Hepatocyte (in vitro differentiated cells): ENCODE measurements at regions not wholly inside any gene's neighbourhood (a gene's known extent, or its start where the extent isn't known, plus 50 kb on each side); places are given as distances from the start of the nearest gene placed in this dataset.

Experiments
- DNase-seq: peaks from one replicate; pipeline ENCODE4 v3.0.0-alpha.2; 2016; ENCODE audit warnings: low spot score
- H2AFZ ChIP-seq: fragments of 200-600 bp; sonication (generic); 2 replicates; pipeline ENCODE4 v1.6.0; 2016; ENCODE audit warnings: antibody characterized with exemption, mild to moderate bottlenecking
- H3K27ac ChIP-seq: fragments of 200-600 bp; sonication (generic); 2 replicates; pipeline ENCODE4 v1.5.1; 2016; ENCODE audit warnings: mild to moderate bottlenecking
- H3K27me3 ChIP-seq: fragments of 200-600 bp; sonication (generic); 2 replicates; pipeline ENCODE4 v1.6.1; 2016
- H3K36me3 ChIP-seq: fragments of 200-600 bp; sonication (generic); replicated peaks from 2 replicates; pipeline ENCODE4 v1.5.1; 2016; ENCODE audit warnings: low read depth; ENCODE audit not compliant: insufficient read depth
- H3K4me1 ChIP-seq: fragments of 200-600 bp; sonication (generic); 2 replicates; pipeline ENCODE4 v1.5.1; 2016; ENCODE audit warnings: mild to moderate bottlenecking, moderate library complexity; ENCODE audit not compliant: insufficient read depth
- H3K4me2 ChIP-seq: fragments of 200-600 bp; sonication (generic); 2 replicates; pipeline ENCODE4 v1.6.0; 2016
- H3K4me3 ChIP-seq: fragments of 200-600 bp; sonication (generic); 2 replicates; pipeline ENCODE4 v1.5.1; 2016; ENCODE audit warnings: mild to moderate bottlenecking
- H3K79me2 ChIP-seq: fragments of 200-600 bp; sonication (generic); 2 replicates; pipeline ENCODE4 v1.6.0; 2017; ENCODE audit warnings: mild to moderate bottlenecking
- H3K9me2 ChIP-seq: fragments of 200-600 bp; sonication (generic); replicated peaks from 2 replicates; pipeline ENCODE4 v1.6.0; 2017; ENCODE audit warnings: mild to moderate bottlenecking; ENCODE audit not compliant: insufficient read depth
- H3K9me3 ChIP-seq: fragments of 200-600 bp; sonication (generic); 2 replicates; pipeline ENCODE4 v1.5.1; 2016; ENCODE audit warnings: low read depth, mild to moderate bottlenecking
- H4K20me1 ChIP-seq: fragments of 200-600 bp; sonication (generic); 2 replicates; pipeline ENCODE4 v1.6.0; 2016; ENCODE audit warnings: mild to moderate bottlenecking; ENCODE audit not compliant: insufficient read depth, poor library complexity, severe bottlenecking
- EZH2 ChIP-seq: fragments of 200-600 bp; sonication (generic); IDR thresholded peaks from 2 replicates; pipeline ENCODE4 v1.6.1; 2016; ENCODE audit warnings: antibody characterized with exemption, mild to moderate bottlenecking, borderline replicate concordance
- EZH2phosphoT487 ChIP-seq: fragments of 200-600 bp; sonication (generic); IDR thresholded peaks from one replicate; pipeline ENCODE4 v1.6.1; 2018; ENCODE audit warnings: antibody characterized with exemption, mild to moderate bottlenecking, low read depth, moderate library complexity; ENCODE audit not compliant: unreplicated experiment, severe bottlenecking
- WGBS: methylation state at CpG from one replicate; pipeline ENCODE4 v1.1.6; 2016; ENCODE audit warnings: low lambda C conversion rate; ENCODE audit errors: missing lambda C conversion rate; 5-methylcytosine and 5-hydroxymethylcytosine counted together
- TF ChIP-seq, protein P1 (sequence below): fragments of 200-600 bp; sonication (generic); IDR thresholded peaks from 2 replicates; pipeline ENCODE4 v1.5.1; 2016; ENCODE audit warnings: antibody characterized with exemption, mild to moderate bottlenecking; ENCODE audit not compliant: poor library complexity

- Histone ChIP-seq H3K27ac (no peak overlapping the region), H3K4me1 (no peaks in the 10 kb centered on the region), H3K79me2 (no peaks in the 10 kb centered on the region), H2AFZ (no peak overlapping the region), H3K4me3 (no peak overlapping the region), H3K9me3 (no peaks in the 10 kb centered on the region), H3K27me3 (no peaks in the 10 kb centered on the region), H3K4me2 (no peak overlapping the region), H3K9me2 (no peaks in the 10 kb centered on the region), H3K36me3 (no peaks in the 10 kb centered on the region), H4K20me1 (no peaks in the 10 kb centered on the region)
- DNase-seq, result no peak
- 82% methylated on average over 8 of the region's 8 CpGs for WGBS
- TF ChIP-seq EZH2phosphoT487 (no peak), EZH2 (no peak)
- TF ChIP-seq, protein P1, sequence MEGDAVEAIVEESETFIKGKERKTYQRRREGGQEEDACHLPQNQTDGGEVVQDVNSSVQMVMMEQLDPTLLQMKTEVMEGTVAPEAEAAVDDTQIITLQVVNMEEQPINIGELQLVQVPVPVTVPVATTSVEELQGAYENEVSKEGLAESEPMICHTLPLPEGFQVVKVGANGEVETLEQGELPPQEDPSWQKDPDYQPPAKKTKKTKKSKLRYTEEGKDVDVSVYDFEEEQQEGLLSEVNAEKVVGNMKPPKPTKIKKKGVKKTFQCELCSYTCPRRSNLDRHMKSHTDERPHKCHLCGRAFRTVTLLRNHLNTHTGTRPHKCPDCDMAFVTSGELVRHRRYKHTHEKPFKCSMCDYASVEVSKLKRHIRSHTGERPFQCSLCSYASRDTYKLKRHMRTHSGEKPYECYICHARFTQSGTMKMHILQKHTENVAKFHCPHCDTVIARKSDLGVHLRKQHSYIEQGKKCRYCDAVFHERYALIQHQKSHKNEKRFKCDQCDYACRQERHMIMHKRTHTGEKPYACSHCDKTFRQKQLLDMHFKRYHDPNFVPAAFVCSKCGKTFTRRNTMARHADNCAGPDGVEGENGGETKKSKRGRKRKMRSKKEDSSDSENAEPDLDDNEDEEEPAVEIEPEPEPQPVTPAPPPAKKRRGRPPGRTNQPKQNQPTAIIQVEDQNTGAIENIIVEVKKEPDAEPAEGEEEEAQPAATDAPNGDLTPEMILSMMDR, result no peak
Observed at GRCh38 chr7:54701982-54702381, 57.0 kb downstream of the SEC61G start.

DNA sequence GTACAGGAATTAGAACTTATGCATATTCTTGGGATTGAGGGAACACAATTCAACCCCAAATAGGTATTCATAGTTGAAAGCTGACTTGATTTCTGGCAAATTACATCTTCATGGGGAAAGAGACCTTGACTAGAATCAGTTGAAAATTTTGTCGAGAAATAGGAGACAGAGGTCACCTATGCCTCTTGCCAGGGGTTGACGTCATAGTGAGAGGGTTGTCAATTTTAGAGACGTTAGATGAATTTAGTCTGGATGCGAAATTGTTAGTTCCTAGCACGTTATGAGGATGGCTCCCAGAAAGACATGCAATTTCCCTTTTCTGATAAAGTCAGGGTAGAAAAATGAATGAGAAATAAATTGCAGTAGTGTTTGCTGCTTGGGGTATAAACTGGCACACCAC lies 59.3 kb downstream of the SEC61G start:
- H3K4me1 ChIP-seq, result no peaks in the 10 kb centered on the region
- H3K79me2 ChIP-seq, result no peaks in the 10 kb centered on the region
- H3K36me3 ChIP-seq, result no peaks in the 10 kb centered on the region
- H3K27ac ChIP-seq, result no peak overlapping the region
- H2AFZ ChIP-seq, result no peak overlapping the region
- no peaks in the 10 kb centered on the region for H3K27me3 ChIP-seq
- no peak for DNase-seq
- TF ChIP-seq, protein P1, result no peak
- TF ChIP-seq EZH2phosphoT487 (no peak), EZH2 (no peak)
- H3K9me3 ChIP-seq, result no peaks in the 10 kb centered on the region
- no peaks in the 10 kb centered on the region for H3K9me2 ChIP-seq
- H3K4me2 ChIP-seq, result no peak overlapping the region
- WGBS, result 54% methylated on average over 5 of the region's 5 CpGs
- no peak overlapping the region for H3K4me3 ChIP-seq
- no peaks in the 10 kb centered on the region for H4K20me1 ChIP-seq

DNA sequence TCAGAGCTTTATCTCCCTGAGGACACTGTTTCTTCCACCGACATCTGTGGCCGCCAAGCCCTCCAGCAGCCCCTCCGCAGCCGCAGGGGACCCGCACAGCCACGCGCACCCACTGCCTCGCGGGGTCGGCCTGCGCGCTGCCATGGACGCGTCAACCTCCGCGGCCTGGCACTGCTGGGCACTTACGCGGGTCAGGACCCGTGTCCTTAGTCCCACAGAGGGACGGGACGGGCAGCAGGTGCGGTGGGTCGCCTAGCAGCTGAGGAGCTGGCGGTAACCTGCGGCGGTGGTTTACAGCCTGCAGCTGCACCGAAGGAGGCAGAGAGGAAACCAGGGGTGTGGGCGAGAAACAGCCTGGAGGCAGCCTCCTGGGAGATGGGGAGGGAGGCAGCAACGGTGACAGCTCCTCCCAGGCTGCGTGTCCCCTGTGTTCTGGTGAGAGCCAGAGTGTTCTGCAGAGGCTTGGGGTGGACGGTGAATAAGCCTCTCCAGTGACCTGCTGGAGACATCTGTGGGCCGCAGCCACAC lies 61.3 kb downstream of the SEC61G start:
- Histone ChIP-seq H3K9me3 (no peaks in the 10 kb centered on the region), H4K20me1 (no peaks in the 10 kb centered on the region), H3K79me2 (no peaks in the 10 kb centered on the region), H3K9me2 (no peaks in the 10 kb centered on the region), H3K4me2 (no peak overlapping the region), H3K4me3 (no peak overlapping the region), H2AFZ (no peak overlapping the region), H3K27me3 (no peaks in the 10 kb centered on the region), H3K36me3 (no peaks in the 10 kb centered on the region), H3K27ac (no peak overlapping the region), H3K4me1 (no peaks in the 10 kb centered on the region)
- TF ChIP-seq EZH2phosphoT487 (no peak), EZH2 (no peak)
- TF ChIP-seq, protein P1, result no peak
- no peak for DNase-seq
- WGBS, result 93% methylated on average over 32 of the region's 32 CpGs

DNA sequence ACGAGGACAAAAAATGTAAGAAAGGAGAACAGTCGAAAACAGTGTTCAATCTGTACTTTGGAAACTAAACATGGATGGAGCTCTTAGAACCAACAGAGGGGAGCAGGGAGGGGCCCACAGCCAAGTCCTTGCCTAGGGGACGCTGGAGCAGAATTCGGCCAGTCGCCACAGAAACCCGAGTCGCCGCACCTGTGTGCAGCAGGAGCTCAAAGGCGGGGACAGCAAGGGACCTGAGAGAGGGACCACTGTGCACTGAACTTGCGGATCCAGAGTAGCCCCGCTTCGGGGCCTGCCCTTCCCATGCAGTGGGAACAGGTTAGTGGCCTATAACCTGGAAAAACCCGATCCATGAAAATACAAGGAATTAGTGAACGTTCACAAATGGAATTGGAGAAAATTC lies 68.1 kb downstream of the SEC61G start:
- Histone ChIP-seq H2AFZ (no peak overlapping the region), H3K9me2 (no peaks in the 10 kb centered on the region), H3K27me3 (no peaks in the 10 kb centered on the region), H3K79me2 (no peaks in the 10 kb centered on the region), H3K36me3 (no peaks in the 10 kb centered on the region), H3K9me3 (no peaks in the 10 kb centered on the region), H3K4me1 (no peaks in the 10 kb centered on the region), H3K4me2 (no peak overlapping the region), H4K20me1 (no peaks in the 10 kb centered on the region), H3K4me3 (no peak overlapping the region), H3K27ac (no peak overlapping the region)
- TF ChIP-seq EZH2phosphoT487 (no peak), EZH2 (no peak)
- TF ChIP-seq, protein P1, result no peak
- WGBS, result 91% methylated on average over 14 of the region's 14 CpGs
- DNase-seq, result no peak
